Stimulated activated memory B cell treated with anti-CD40 and anti-IgM and Interleukin-4, amounts not matched to agents 10 μg/mL and 1 μg/mL and 100 μg/mL, for 72 hours (primary cell): ENCODE measurements at regions not wholly inside any gene's neighbourhood (a gene's known extent, or its start where the extent isn't known, plus 50 kb on each side); places are given as distances from the start of the nearest gene placed in this dataset.
"Not testable (repeated sequence)": the region's sequence is repeated elsewhere in the genome, so short reads cannot be mapped to it uniquely, and the experiment has no call there.

Experiments
- ATAC-seq: fragments of 150-1000 bp; cut with Tn5 transposase; 2 replicates; pipeline ENCODE4 v1.10.0; 2021
- H3K27ac Mint-ChIP-seq: one replicate; pipeline ENCODE4 v1.8.0; 2022; ENCODE audit warnings: mild to moderate bottlenecking, mixed read lengths
- H3K27me3 Mint-ChIP-seq: one replicate; pipeline ENCODE4 v1.8.0; 2022; ENCODE audit warnings: mixed read lengths
- H3K36me3 Mint-ChIP-seq: one replicate; pipeline ENCODE4 v1.8.0; 2022; ENCODE audit warnings: mixed read lengths
- H3K4me1 Mint-ChIP-seq: one replicate; pipeline ENCODE4 v1.8.0; 2022; ENCODE audit warnings: mixed read lengths
- H3K4me3 Mint-ChIP-seq: one replicate; pipeline ENCODE4 v1.8.0; 2022; ENCODE audit warnings: mild to moderate bottlenecking, moderate library complexity, mixed read lengths
- H3K9me3 Mint-ChIP-seq: one replicate; pipeline ENCODE4 v1.8.0; 2022; ENCODE audit warnings: mixed read lengths

DNA sequence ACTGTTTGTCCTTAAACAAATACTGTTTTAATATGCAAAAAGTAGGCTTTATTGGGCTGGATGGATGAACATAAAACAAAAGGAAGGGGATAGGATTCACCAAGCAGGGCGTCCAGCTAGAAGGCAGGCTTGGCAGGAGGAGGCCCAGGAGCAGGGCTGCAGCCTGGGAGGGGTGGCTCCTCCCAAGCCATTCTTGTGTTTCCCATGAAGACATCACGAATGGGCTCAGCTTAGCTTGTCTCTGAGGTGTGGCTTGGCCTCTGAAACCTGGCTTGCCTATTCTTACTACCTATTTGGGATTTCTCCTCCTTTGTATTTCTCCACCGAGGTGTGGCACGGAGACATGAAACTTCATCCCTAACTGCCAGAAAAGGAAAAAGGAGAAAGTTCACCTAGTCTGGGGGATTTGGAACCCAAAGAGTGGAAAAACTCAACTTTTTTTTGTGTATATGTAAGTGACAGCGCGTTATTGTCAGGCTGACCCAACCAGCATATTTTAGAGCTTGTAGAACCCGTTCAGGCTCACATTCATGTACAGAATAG is 481.9 kb upstream of the SPRED2 start:
- no peak for ATAC-seq
- no peaks in the 10 kb centered on the region for H3K4me1 Mint-ChIP-seq
- no peaks in the 10 kb centered on the region for H3K36me3 Mint-ChIP-seq
- H3K27ac Mint-ChIP-seq = no peak overlapping the region
- H3K27me3 Mint-ChIP-seq = no peaks in the 10 kb centered on the region
- H3K4me3 Mint-ChIP-seq = no peak overlapping the region
- no peaks in the 10 kb centered on the region for H3K9me3 Mint-ChIP-seq

- H3K4me3 Mint-ChIP-seq = no peak overlapping the region
- no peaks in the 10 kb centered on the region for H3K4me1 Mint-ChIP-seq
- H3K36me3 Mint-ChIP-seq = no peaks in the 10 kb centered on the region
- H3K27me3 Mint-ChIP-seq = no peaks in the 10 kb centered on the region
- H3K9me3 Mint-ChIP-seq = no peaks in the 10 kb centered on the region
- H3K27ac Mint-ChIP-seq = no peak overlapping the region
- ATAC-seq = no peak
Measured at GRCh38 chr2:65913813-65914212, 481.4 kb upstream of the SPRED2 start.

GRCh38 chr2:65901756-65902155 is 469.4 kb upstream of the SPRED2 start:
- Mint-ChIP-seq H3K4me3 (no peak overlapping the region), H3K27me3 (no peaks in the 10 kb centered on the region), H3K9me3 (no peaks in the 10 kb centered on the region), H3K36me3 (no peaks in the 10 kb centered on the region), H3K27ac (no peak overlapping the region), H3K4me1 (no peaks in the 10 kb centered on the region)
- no peak for ATAC-seq

GRCh38 chr2:65896446-65896845 is 464.0 kb upstream of the SPRED2 start:
- ATAC-seq = no peak
- no peaks in the 10 kb centered on the region for H3K4me1 Mint-ChIP-seq
- H3K27ac Mint-ChIP-seq = no peak overlapping the region
- H3K4me3 Mint-ChIP-seq = no peak overlapping the region
- peaks cover 12% of the 10 kb centered on the region for H3K9me3 Mint-ChIP-seq
- no peaks in the 10 kb centered on the region for H3K27me3 Mint-ChIP-seq
- H3K36me3 Mint-ChIP-seq = no peaks in the 10 kb centered on the region

DNA sequence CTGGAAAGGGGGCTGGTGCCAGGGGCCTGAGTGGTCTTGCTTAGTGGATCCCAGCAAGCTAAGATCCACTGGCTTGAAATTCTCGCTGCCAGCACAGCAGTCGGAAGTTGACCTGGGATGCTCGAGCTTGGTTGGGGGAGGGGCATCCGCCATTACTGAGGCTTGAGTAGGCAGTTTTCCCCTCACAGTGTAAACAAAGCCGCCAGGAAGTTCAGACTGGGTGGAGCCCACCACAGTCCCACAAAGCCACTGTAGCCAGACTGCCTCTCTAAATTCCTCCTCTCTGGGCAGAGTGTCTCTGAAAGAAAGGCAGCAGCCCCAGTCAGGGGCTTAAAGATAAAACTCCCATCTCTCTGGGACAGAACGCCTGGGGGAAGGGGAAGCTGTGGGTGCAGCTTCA is 457.7 kb upstream of the SPRED2 start:
- ATAC-seq, H3K4me3 Mint-ChIP-seq, H3K27ac Mint-ChIP-seq, H3K27me3 Mint-ChIP-seq, H3K36me3 Mint-ChIP-seq, H3K4me1 Mint-ChIP-seq: not testable (repeated sequence)
- H3K9me3 Mint-ChIP-seq = peaks cover 14% of the 10 kb centered on the region

GRCh38 chr2:65885266-65885665 is 452.9 kb upstream of the SPRED2 start:
- Mint-ChIP-seq H3K9me3 (peaks cover 2% of the 10 kb centered on the region), H3K4me3 (no peak overlapping the region), H3K4me1 (no peaks in the 10 kb centered on the region), H3K27ac (no peak overlapping the region), H3K27me3 (peaks cover 10% of the 10 kb centered on the region), H3K36me3 (no peaks in the 10 kb centered on the region)
- ATAC-seq = peak; percentile 43

- H3K27ac Mint-ChIP-seq = no peak overlapping the region
- no peaks in the 10 kb centered on the region for H3K4me1 Mint-ChIP-seq
- peaks cover 10% of the 10 kb centered on the region for H3K27me3 Mint-ChIP-seq
- H3K36me3 Mint-ChIP-seq = no peaks in the 10 kb centered on the region
- no peak overlapping the region for H3K4me3 Mint-ChIP-seq
- H3K9me3 Mint-ChIP-seq = peaks cover 2% of the 10 kb centered on the region
- no peak for ATAC-seq
Measured at GRCh38 chr2:65881592-65881991, 449.2 kb upstream of the SPRED2 start.

DNA sequence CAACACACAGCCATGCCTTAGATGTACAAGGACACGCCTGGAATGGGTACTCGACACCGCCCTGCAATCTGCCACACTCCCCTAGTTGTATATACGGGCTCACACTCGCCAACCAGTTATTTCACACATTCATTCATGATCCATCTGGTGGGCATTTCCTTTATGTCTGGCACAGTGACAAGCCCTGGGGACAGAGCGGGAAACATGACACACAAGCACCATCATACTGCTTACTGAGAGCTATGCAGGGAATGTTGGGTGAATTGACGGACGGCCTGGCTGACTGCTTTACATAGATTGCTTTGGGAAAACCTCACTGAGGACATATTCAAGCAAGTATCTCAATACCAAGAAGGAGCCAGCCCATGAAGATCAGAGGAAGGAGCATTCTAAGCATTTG is 448.0 kb upstream of the SPRED2 start:
- ATAC-seq = no peak
- Mint-ChIP-seq H3K27ac (no peak overlapping the region), H3K27me3 (peaks cover 10% of the 10 kb centered on the region)

GRCh38 chr2:65878011-65878340 is 445.6 kb upstream of the SPRED2 start:
- Mint-ChIP-seq H3K27me3 (no peaks in the 10 kb centered on the region), H3K36me3 (no peaks in the 10 kb centered on the region), H3K4me3 (no peak overlapping the region), H3K4me1 (no peaks in the 10 kb centered on the region), H3K27ac (no peak overlapping the region), H3K9me3 (no peaks in the 10 kb centered on the region)
- no peak for ATAC-seq

More for the DNA sequence above, 448.0 kb upstream of the SPRED2 start:
- no peaks in the 10 kb centered on the region for H3K4me1 Mint-ChIP-seq
- no peaks in the 10 kb centered on the region for H3K9me3 Mint-ChIP-seq
- H3K4me3 Mint-ChIP-seq = no peak overlapping the region
- no peaks in the 10 kb centered on the region for H3K36me3 Mint-ChIP-seq

DNA sequence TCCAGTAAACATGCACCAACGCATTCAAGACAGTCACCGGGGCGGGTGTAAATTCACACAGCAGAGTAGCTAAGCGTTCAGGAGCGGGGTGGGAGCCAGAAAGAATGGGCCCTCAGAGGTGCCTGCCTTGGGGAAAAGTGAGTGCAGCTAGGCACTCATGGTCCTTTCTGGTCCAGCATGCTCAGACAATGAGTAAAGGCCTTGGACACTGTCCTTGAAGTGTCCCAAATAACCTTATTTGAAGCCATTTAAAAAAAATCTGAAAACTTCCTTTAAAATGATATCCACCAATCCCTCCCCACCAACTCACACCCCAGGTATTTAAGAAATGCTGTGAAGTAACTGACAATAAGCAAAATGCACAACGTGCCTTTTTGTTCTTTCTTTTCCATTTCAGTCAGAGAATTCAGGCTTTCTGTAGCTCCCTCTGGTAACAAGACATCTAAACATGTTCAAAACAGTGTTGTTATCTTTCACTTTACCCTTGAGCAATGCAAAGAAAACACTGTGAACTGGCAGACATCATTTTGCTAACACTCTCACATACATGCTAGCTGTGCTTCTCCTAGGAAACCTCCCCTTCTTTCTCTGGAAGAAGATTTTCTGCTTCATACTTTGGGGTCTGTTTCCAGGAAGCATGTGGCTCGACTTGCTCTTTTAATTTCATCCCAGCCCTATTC is 445.1 kb upstream of the SPRED2 start:
- no peak overlapping the region for H3K4me3 Mint-ChIP-seq
- H3K4me1 Mint-ChIP-seq = no peaks in the 10 kb centered on the region
- no peaks in the 10 kb centered on the region for H3K9me3 Mint-ChIP-seq
- no peak overlapping the region for H3K27ac Mint-ChIP-seq
- no peaks in the 10 kb centered on the region for H3K27me3 Mint-ChIP-seq
- ATAC-seq = peak; percentile 28
- no peaks in the 10 kb centered on the region for H3K36me3 Mint-ChIP-seq

DNA sequence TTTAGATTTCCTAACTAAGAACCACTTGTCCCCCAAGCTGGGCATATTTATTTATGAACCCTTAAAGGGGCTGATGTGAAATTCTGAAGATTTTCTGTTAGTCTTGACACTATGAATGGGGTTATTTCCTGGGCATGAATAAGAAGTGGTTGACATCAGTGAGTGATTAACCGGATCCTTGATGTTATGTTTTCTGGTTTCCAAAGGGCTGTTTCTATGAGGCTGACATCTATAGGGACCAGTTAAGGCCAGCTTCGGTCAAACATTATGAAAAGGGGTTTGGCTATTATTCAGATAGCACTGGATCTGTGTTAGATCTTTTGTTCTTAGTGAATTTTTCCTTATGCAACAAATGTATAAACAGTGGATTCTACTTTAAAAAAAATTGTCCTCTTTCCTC is 443.7 kb upstream of the SPRED2 start:
- Mint-ChIP-seq H3K4me1 (no peaks in the 10 kb centered on the region), H3K36me3 (no peaks in the 10 kb centered on the region), H3K27me3 (no peaks in the 10 kb centered on the region), H3K27ac (no peak overlapping the region), H3K4me3 (no peak overlapping the region), H3K9me3 (no peaks in the 10 kb centered on the region)
- ATAC-seq = no peak

GRCh38 chr2:65870826-65871225 is 438.4 kb upstream of the SPRED2 start:
- no peaks in the 10 kb centered on the region for H3K4me1 Mint-ChIP-seq
- no peak overlapping the region for H3K27ac Mint-ChIP-seq
- no peak overlapping the region for H3K4me3 Mint-ChIP-seq
- H3K9me3 Mint-ChIP-seq = no peaks in the 10 kb centered on the region
- no peak for ATAC-seq
- peaks cover 17% of the 10 kb centered on the region for H3K27me3 Mint-ChIP-seq
- no peaks in the 10 kb centered on the region for H3K36me3 Mint-ChIP-seq

- Mint-ChIP-seq H3K36me3 (no peaks in the 10 kb centered on the region), H3K27me3 (peaks cover 17% of the 10 kb centered on the region), H3K4me3 (no peak overlapping the region), H3K9me3 (no peaks in the 10 kb centered on the region), H3K27ac (no peak overlapping the region), H3K4me1 (no peaks in the 10 kb centered on the region)
- ATAC-seq = no peak
Measured at GRCh38 chr2:65869296-65869695, 436.9 kb upstream of the SPRED2 start.

DNA sequence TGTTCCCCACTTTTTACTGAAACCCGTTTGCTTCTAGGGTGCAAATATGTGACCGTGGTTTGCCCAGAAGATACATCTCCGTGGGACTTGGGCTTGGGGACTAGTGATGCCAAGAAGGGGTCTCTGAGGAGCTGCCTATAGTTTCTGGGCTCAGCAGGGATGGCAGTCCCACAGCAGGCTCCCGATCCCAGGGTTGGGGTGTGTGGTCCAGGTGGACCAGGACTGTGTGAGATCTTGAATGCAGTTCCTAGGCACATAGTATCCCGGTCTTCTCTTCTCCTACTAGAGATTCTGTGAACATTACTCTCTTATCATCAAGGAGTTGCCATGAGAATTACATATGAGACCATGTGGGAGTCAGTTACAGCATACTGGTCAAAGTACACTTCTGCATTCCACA is 435.8 kb upstream of the SPRED2 start:
- H3K9me3 Mint-ChIP-seq = no peaks in the 10 kb centered on the region
- no peak for ATAC-seq
- peaks cover 17% of the 10 kb centered on the region for H3K27me3 Mint-ChIP-seq
- no peaks in the 10 kb centered on the region for H3K4me1 Mint-ChIP-seq
- no peak overlapping the region for H3K4me3 Mint-ChIP-seq
- H3K27ac Mint-ChIP-seq = no peak overlapping the region
- H3K36me3 Mint-ChIP-seq = no peaks in the 10 kb centered on the region

DNA sequence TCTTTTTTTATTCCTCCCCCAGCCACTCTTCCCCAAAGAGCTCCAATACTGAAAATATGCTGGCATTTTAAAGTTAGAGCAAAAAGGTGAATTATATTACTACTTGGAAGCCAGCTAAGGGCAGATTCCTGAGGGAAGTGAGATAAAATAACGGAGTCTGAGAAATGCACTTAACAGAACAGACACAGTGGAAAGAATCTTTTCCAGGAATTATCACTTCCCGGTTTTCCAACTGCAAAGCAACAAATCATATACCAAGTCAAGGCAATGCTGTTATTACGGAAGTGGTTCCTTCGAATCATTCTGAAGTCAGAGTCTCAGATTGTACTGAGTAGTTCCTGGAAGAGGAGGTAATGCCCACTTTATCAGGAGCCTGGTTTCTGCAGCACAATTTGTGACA is 435.0 kb upstream of the SPRED2 start:
- no peaks in the 10 kb centered on the region for H3K36me3 Mint-ChIP-seq
- H3K4me1 Mint-ChIP-seq = no peaks in the 10 kb centered on the region
- no peaks in the 10 kb centered on the region for H3K9me3 Mint-ChIP-seq
- no peak overlapping the region for H3K4me3 Mint-ChIP-seq
- ATAC-seq = no peak
- H3K27ac Mint-ChIP-seq = no peak overlapping the region
- peaks cover 17% of the 10 kb centered on the region for H3K27me3 Mint-ChIP-seq

GRCh38 chr2:65866148-65866547 is 433.7 kb upstream of the SPRED2 start:
- H3K27ac Mint-ChIP-seq = no peak overlapping the region
- no peaks in the 10 kb centered on the region for H3K36me3 Mint-ChIP-seq

DNA sequence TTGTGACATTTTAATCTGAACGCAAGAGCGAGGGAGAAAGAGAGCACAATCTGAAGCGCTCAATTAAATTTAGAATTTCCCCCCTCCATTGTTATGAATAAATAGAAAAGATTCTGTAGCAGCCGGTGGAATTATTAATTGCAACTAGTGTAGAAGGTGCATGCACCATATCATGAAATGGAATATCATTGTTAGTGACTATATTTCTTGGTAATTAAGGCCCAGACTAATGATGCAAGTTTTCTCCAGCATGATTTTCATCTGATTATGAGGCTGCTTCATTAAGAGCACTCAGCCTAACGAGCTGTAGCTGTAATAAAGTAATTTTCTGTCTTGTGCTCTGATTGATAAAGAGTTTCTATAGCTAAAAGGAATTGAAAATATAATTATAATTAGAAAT is 432.2 kb upstream of the SPRED2 start:
- no peak for ATAC-seq
- Mint-ChIP-seq H3K4me1 (no peaks in the 10 kb centered on the region), H3K36me3 (no peaks in the 10 kb centered on the region), H3K9me3 (no peaks in the 10 kb centered on the region), H3K27me3 (peaks cover 9% of the 10 kb centered on the region), H3K27ac (no peak overlapping the region), H3K4me3 (no peak overlapping the region)

More at GRCh38 chr2:65866148-65866547, 433.7 kb upstream of the SPRED2 start:
- H3K4me3 Mint-ChIP-seq = no peak overlapping the region
- no peaks in the 10 kb centered on the region for H3K9me3 Mint-ChIP-seq
- H3K4me1 Mint-ChIP-seq = no peaks in the 10 kb centered on the region
- H3K27me3 Mint-ChIP-seq = peaks cover 17% of the 10 kb centered on the region
- ATAC-seq = no peak
